Chondrocyte (in vitro differentiated cells): ENCODE measurements at regions not wholly inside any gene's neighbourhood (a gene's known extent, or its start where the extent isn't known, plus 50 kb on each side); places are given as distances from the start of the nearest gene placed in this dataset.

Source experiments
- DNase-seq: peaks from one replicate; pipeline ENCODE4 v3.0.0; 2021; ENCODE audit warnings: mixed read lengths, low spot score
- H3K27ac Mint-ChIP-seq: one replicate; pipeline ENCODE4 v1.8.0; 2021; ENCODE audit warnings: mild to moderate bottlenecking, moderate library complexity, mixed read lengths; ENCODE audit not compliant: unreplicated experiment
- H3K27me3 Mint-ChIP-seq: 2 replicates; pipeline ENCODE4 v1.8.0; 2021; ENCODE audit warnings: low read depth, mixed read lengths
- H3K36me3 Mint-ChIP-seq: 2 replicates; pipeline ENCODE4 v1.8.0; 2021; ENCODE audit warnings: low read depth, mixed read lengths
- H3K4me1 Mint-ChIP-seq: 2 replicates; pipeline ENCODE4 v1.8.0; 2021; ENCODE audit warnings: low read depth, mild to moderate bottlenecking, mixed read lengths
- H3K4me3 Mint-ChIP-seq: one replicate; pipeline ENCODE4 v1.8.0; 2021; ENCODE audit warnings: mild to moderate bottlenecking, moderate library complexity, mixed read lengths; ENCODE audit not compliant: unreplicated experiment
- H3K9me3 Mint-ChIP-seq: 2 replicates; pipeline ENCODE4 v1.8.0; 2021; ENCODE audit warnings: low read depth, mixed read lengths
- CTCF ChIP-seq: fragments of 200-600 bp; sonication (generic); IDR thresholded peaks from 2 replicates; pipeline ENCODE4 v1.5.0; 2021; ENCODE audit warnings: antibody characterized with exemption, mild to moderate bottlenecking, moderate library complexity

GRCh38 chr22:27124351-27124966 lies 467.1 kb downstream of the MIAT start:
- DNase-seq = no peak
- peak overlapping the region; percentile 50 for H3K4me3 Mint-ChIP-seq
- peaks cover 5% of the 10 kb centered on the region for H3K9me3 Mint-ChIP-seq
- no peaks in the 10 kb centered on the region for H3K27me3 Mint-ChIP-seq
- H3K27ac Mint-ChIP-seq = peak overlapping the region; percentile 92
- no peaks in the 10 kb centered on the region for H3K36me3 Mint-ChIP-seq
- no peak for TF ChIP-seq CTCF
- peaks cover 39% of the 10 kb centered on the region for H3K4me1 Mint-ChIP-seq

- no peaks in the 10 kb centered on the region for H3K27me3 Mint-ChIP-seq
- peaks cover 5% of the 10 kb centered on the region for H3K9me3 Mint-ChIP-seq
- no peaks in the 10 kb centered on the region for H3K36me3 Mint-ChIP-seq
- no peak for DNase-seq
- H3K4me3 Mint-ChIP-seq = no peak overlapping the region
- no peak overlapping the region for H3K27ac Mint-ChIP-seq
- peaks cover 39% of the 10 kb centered on the region for H3K4me1 Mint-ChIP-seq
- no peak for TF ChIP-seq CTCF
These were observed 468.2 kb downstream of the MIAT start for GRCh38 chr22:27125539-27125938.

GRCh38 chr22:27127911-27128310 lies 470.5 kb downstream of the MIAT start:
- DNase-seq = no peak
- no peak overlapping the region for H3K4me3 Mint-ChIP-seq
- H3K36me3 Mint-ChIP-seq = no peaks in the 10 kb centered on the region
- no peaks in the 10 kb centered on the region for H3K9me3 Mint-ChIP-seq
- peaks cover 60% of the 10 kb centered on the region for H3K4me1 Mint-ChIP-seq
- H3K27ac Mint-ChIP-seq = no peak overlapping the region
- no peak for TF ChIP-seq CTCF
- H3K27me3 Mint-ChIP-seq = no peaks in the 10 kb centered on the region

GRCh38 chr22:27128461-27129085 lies 471.2 kb downstream of the MIAT start:
- TF ChIP-seq CTCF = no peak
- Mint-ChIP-seq H3K27ac (peak overlapping the region; percentile 43), H3K27me3 (no peaks in the 10 kb centered on the region), H3K4me3 (no peak overlapping the region), H3K4me1 (peaks cover 66% of the 10 kb centered on the region), H3K36me3 (no peaks in the 10 kb centered on the region), H3K9me3 (no peaks in the 10 kb centered on the region)
- DNase-seq = no peak

- H3K4me3 Mint-ChIP-seq = no peak overlapping the region
- no peaks in the 10 kb centered on the region for H3K9me3 Mint-ChIP-seq
- peaks cover 67% of the 10 kb centered on the region for H3K4me1 Mint-ChIP-seq
- no peak for TF ChIP-seq CTCF
- no peak for DNase-seq
- peak overlapping the region; percentile 43 for H3K27ac Mint-ChIP-seq
- H3K36me3 Mint-ChIP-seq = no peaks in the 10 kb centered on the region
- no peaks in the 10 kb centered on the region for H3K27me3 Mint-ChIP-seq
These were observed 471.9 kb downstream of the MIAT start for GRCh38 chr22:27129266-27129665.
